ENCODE measurements at regions not wholly inside any gene's neighbourhood (a gene's known extent, or its start where the extent isn't known, plus 50 kb on each side); places are given as distances from the start of the nearest gene placed in this dataset.

- TF ChIP-seq CTCF (IDR thresholded peaks at IDR 0.05) (no peak), POLR2A (IDR thresholded peaks at IDR 0.05) (no peak), EP300 (IDR thresholded peaks at IDR 0.05) (no peak), POLR2AphosphoS5 (IDR thresholded peaks at IDR 0.05) (no peak)
Observed at GRCh38 chr6:81925201-81925600, 172.7 kb upstream of the TENT5A start.

Data from upper lobe of left lung (tissue), 4 donors.